GM21528 (cell line): ENCODE measurements at regions not wholly inside any gene's neighbourhood (a gene's known extent, or its start where the extent isn't known, plus 50 kb on each side); places are given as distances from the start of the nearest gene placed in this dataset.

ENCODE experiments used
- ATAC-seq: cut with Tn5 transposase; IDR thresholded peaks from one replicate; pipeline ENCODE4 v1.9.1; 2021; ENCODE audit warnings: mild to moderate bottlenecking, moderate library complexity; ENCODE audit not compliant: unreplicated experiment, low FRiP score

GRCh38 chr6:133629970-133630369 is 258.9 kb upstream of the TCF21 start:
- no peak for ATAC-seq

GRCh38 chr6:133630651-133631050 is 258.3 kb upstream of the TCF21 start:
- ATAC-seq, result no peak

GRCh38 chr6:133631421-133631820 is 257.5 kb upstream of the TCF21 start:
- ATAC-seq, result no peak

DNA sequence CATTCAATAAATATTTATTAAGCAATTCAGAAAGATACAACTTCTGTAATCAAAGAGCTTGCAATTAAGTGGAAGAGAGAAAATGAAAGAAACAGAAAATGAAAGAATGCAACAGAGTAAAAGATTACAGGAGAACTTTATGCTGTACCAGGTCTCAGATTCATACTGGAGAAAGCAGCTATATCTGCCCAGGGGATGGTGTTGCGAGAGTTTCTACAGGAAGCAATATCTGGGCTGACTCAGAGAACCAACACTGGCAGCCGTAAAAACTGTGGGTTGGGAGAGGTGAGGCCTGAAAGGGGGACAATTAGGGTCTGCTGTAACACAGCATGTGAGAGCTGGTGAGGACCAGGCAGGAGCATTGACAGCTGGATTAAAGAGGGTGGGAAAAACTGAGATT is 256.7 kb upstream of the TCF21 start:
- ATAC-seq, result no peak

- ATAC-seq, result no peak
Observed at GRCh38 chr6:133632906-133633305, 256.0 kb upstream of the TCF21 start.

DNA sequence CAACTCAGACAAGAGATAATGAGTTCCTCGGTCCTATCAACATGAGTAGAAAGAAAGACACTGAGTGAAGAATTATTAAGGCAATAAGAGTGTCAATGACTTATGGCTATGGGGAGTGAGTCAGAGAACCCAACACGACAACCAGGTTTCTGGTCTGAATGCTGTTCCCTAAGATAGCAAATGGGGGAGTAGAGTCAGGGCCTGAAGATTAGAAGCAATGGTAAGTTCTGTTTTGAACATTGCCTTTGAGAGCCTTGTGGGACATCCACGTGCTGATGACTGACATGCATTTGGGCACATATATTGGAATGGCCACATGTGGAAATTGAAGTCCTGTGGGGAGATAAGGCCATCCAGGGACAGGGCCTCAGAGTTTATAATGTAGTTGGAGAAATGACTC is 254.4 kb upstream of the TCF21 start:
- ATAC-seq, result no peak

GRCh38 chr6:133635447-133635846 is 253.5 kb upstream of the TCF21 start:
- ATAC-seq, result no peak

- no peak for ATAC-seq
Observed at GRCh38 chr6:133637436-133637835, 251.5 kb upstream of the TCF21 start.

DNA sequence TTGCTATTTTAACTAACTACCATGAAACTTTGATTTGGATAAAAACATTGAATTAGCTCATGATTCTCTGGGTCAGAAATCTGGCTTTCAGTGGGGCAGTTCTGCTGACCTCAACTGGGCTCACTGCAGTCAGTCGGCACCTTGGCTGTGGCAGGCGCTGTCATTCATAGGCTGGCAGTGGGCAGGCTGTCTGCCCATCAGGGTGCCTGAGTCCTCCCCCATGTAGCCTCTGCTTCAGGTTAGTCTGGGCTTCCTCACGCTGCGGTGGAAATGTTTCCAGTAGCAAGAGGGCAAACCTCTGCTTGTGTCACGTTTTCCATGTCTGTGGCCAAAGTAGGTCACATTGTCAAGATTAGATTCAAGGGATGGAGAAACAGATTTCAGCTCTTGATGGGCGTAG is 251.0 kb upstream of the TCF21 start:
- no peak for ATAC-seq

GRCh38 chr6:133641104-133641503 is 247.8 kb upstream of the TCF21 start:
- no peak for ATAC-seq

DNA sequence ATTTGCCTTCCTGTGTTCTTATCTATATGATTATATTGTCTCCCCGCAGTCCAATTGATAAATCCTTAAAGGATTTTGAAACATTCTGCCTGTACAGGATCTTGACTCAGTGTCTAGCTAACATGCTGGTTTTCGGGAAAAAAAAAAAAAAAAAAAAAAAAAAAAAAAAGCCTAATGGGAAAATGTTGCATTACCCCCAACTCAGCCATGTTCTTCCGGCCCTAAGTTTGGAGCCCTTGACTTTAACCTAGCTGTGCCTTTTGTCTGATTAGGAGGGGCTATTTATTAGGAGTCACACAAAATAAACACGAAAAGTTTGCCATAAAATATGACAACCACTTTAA is 244.4 kb upstream of the TCF21 start:
- no peak for ATAC-seq

DNA sequence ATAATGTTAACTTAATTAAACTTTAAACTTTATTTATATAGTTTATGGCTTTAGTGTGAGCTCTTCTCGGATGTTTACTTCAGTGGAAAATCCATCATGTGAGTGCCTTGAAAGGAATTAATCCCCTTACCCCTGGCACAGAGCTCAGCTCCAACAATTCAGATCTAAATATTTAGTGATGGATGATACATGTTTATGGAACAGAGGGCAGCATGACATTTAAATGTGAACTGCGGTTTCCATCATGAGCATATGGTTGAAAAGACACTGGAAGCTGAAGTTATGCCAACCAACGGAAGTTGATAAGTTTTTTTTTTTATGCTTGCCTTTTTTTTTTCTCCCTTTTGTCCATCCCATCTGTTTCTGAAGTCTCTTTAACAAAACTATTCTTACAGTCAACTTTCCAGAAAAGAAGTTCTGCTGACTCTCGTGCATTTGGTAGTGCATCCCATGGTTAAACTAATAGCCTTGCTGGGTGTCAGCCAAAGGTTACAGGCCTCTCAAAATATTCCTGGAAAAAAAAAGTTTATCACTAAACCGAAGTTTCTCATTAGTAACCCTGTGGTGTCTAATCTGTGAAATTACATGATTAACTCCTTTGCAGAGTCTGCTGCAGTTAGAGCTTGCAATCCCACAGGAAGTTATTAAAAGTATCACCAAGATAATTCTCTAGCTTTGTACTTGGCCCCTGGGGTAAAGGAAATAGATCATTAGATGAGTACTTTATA is 243.9 kb upstream of the TCF21 start:
- no peak for ATAC-seq

- no peak for ATAC-seq
Observed at GRCh38 chr6:133645966-133646740, 242.8 kb upstream of the TCF21 start.

DNA sequence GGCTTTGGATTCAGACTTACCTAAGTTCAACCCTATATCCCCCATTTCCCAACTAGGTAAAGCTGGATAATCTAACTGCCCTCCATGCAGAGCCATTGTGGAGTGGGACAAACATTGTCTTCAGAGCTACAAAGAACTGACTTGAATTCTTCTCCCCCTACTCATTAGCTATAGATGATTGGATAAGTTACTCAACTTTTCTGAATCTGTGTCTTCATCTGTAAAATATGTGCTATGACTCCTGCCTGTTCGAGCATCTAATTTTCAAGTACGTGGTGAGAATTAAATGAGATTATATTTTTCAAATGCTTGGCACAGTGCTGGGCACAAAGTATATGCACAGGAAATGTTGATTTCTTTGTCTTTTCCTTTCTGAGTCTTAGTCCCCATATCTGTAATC is 240.3 kb upstream of the TCF21 start:
- no peak for ATAC-seq

DNA sequence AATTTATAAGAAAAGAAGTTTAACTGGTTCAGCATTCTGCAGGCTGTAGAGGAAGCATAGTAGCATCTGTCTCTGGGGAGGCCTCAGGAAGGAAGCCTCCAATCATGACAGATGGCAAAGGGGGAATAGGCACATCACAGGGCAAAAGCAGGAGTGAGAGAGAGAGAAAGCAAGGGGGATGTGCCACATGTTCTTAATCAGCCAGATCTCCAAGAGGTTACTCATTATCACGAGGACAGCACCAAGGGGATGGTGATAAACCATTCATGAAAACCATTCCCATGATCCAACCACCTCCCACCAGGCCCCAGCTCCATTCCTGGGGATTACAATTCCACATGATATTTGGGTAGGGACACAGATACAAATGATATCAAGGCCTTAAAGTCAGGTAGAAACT is 217.5 kb upstream of the TCF21 start:
- ATAC-seq, result no peak

DNA sequence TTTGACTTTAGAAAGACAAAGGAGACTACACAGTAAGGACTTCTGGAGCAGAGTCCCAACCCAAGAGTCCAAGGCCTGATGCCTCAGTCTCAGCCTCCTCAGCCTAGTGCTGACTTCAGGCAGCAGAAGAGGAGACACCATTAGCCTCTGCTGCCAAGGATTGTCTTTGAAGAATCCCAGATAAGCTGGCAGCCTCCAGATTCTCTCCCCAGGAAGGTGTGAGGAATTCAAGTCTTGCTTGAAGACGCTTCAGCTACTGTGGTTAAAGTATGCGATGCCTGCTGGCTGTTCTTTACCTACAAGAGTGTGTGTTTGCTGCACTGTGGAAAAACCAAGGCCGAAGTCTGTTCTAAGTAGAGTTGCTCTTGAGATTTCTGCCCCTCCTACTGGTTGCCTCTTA is 215.9 kb upstream of the TCF21 start:
- ATAC-seq, result no peak

GRCh38 chr6:133674661-133675060 is 214.3 kb upstream of the TCF21 start:
- no peak for ATAC-seq

- no peak for ATAC-seq
Observed at GRCh38 chr6:133680994-133681393, 207.9 kb upstream of the TCF21 start.

DNA sequence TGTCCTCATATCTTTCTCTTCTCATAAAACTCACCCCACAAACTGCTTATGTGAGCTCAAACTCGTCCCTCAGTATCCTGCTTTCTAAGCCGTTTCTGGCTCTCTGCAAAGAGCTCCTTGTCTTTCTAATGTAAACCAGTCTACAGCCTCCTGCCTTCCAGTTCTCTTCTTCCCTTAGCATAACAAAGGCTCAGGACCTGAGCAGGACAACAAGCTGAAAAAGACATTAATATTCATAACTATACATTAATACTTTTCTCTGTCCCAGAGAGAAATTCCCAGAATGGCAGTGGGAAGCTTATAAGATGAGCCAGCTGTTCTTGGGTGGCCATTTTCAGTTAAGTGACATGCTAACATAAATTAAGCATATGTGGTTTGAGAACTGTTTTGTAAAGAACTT is 207.0 kb upstream of the TCF21 start:
- no peak for ATAC-seq

GRCh38 chr6:133682506-133683307 is 206.2 kb upstream of the TCF21 start:
- ATAC-seq, result no peak

- ATAC-seq, result no peak
Observed at GRCh38 chr6:133683308-133683580, 205.7 kb upstream of the TCF21 start.

GRCh38 chr6:133683606-133684005 is 205.3 kb upstream of the TCF21 start:
- ATAC-seq, result no peak
